Type B pancreatic cell (in vitro differentiated cells): ENCODE measurements at regions not wholly inside any gene's neighbourhood (a gene's known extent, or its start where the extent isn't known, plus 50 kb on each side); places are given as distances from the start of the nearest gene placed in this dataset.

ENCODE experiments used
- DNase-seq: peaks from one replicate; pipeline ENCODE4 v3.0.0; 2021; ENCODE audit warnings: mixed read lengths; ENCODE audit not compliant: unreplicated experiment; ENCODE audit errors: extremely low spot score
- H3K27ac Mint-ChIP-seq: 2 replicates; pipeline ENCODE4 v1.8.0; 2021; ENCODE audit warnings: mild to moderate bottlenecking, mixed read lengths
- H3K27me3 Mint-ChIP-seq: 2 replicates; pipeline ENCODE4 v1.8.0; 2021; ENCODE audit warnings: mixed read lengths
- H3K36me3 Mint-ChIP-seq: 2 replicates; pipeline ENCODE4 v1.8.0; 2021; ENCODE audit warnings: mixed read lengths
- H3K4me1 Mint-ChIP-seq: one replicate; pipeline ENCODE4 v1.8.0; 2021; ENCODE audit warnings: mixed read lengths; ENCODE audit not compliant: unreplicated experiment
- H3K4me3 Mint-ChIP-seq: 2 replicates; pipeline ENCODE4 v1.8.0; 2021; ENCODE audit warnings: mild to moderate bottlenecking, mixed read lengths
- H3K9me3 Mint-ChIP-seq: 2 replicates; pipeline ENCODE4 v1.8.0; 2021; ENCODE audit warnings: mixed read lengths
- TF ChIP-seq, protein P1 (sequence below): fragments of 200-600 bp; sonication (generic); conservative IDR thresholded peaks from 2 replicates; pipeline ENCODE4 v1.5.0; 2021; ENCODE audit warnings: antibody characterized with exemption, mild to moderate bottlenecking

DNA sequence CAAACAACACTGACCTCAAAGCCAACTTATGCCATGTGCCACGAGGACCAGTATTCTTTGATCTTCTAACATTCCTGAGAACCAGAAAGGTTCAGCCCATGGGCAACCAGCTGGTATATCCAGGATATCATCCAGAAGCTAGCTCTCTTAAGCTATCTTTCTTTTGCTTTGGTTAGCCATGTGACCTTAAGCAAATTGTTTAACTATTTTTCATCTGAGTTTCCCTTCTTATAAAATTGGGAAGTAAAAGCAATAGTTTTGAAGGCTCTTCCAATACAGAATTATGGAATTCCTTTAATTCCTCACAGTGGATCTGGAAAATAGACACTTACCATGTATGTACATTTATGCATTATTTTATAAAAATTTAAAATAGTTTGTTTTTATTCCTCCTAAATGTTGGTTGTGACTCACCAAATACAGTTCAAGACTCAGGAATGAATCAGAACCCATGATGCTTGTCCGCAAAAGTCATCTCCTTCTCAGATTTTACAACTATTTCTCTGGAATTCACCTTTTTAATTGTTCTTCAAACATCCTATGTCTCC lies 435.7 kb downstream of the ZEB2 start:
- TF ChIP-seq, protein P1, sequence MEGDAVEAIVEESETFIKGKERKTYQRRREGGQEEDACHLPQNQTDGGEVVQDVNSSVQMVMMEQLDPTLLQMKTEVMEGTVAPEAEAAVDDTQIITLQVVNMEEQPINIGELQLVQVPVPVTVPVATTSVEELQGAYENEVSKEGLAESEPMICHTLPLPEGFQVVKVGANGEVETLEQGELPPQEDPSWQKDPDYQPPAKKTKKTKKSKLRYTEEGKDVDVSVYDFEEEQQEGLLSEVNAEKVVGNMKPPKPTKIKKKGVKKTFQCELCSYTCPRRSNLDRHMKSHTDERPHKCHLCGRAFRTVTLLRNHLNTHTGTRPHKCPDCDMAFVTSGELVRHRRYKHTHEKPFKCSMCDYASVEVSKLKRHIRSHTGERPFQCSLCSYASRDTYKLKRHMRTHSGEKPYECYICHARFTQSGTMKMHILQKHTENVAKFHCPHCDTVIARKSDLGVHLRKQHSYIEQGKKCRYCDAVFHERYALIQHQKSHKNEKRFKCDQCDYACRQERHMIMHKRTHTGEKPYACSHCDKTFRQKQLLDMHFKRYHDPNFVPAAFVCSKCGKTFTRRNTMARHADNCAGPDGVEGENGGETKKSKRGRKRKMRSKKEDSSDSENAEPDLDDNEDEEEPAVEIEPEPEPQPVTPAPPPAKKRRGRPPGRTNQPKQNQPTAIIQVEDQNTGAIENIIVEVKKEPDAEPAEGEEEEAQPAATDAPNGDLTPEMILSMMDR = no peak
- peaks cover 2% of the 10 kb centered on the region for H3K9me3 Mint-ChIP-seq
- DNase-seq = no peak
- H3K36me3 Mint-ChIP-seq = no peaks in the 10 kb centered on the region
- no peaks in the 10 kb centered on the region for H3K27me3 Mint-ChIP-seq
- H3K4me3 Mint-ChIP-seq = no peak overlapping the region
- H3K4me1 Mint-ChIP-seq = no peaks in the 10 kb centered on the region
- H3K27ac Mint-ChIP-seq = no peak overlapping the region

DNA sequence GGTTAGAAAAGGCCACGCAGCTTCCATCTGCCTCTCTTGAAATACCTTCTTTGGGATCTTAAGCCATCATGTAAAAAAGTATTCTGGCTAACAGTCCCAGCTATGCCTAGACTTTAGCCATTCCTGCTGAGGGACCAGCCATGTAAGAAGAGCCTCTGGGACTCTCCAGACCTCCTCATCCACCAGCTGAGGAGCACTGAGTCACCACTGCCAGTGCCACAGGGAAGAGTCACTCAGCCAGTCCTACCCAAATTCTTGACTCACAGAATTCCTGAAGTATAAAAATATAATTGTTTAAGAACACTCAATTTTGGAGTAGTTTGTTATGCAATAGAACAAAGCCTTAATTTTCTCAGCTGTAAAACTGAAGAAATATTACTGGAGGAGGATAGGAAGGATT lies 436.7 kb downstream of the ZEB2 start:
- Mint-ChIP-seq H3K4me3 (no peak overlapping the region), H3K27ac (no peak overlapping the region), H3K9me3 (no peaks in the 10 kb centered on the region), H3K36me3 (no peaks in the 10 kb centered on the region), H3K27me3 (no peaks in the 10 kb centered on the region), H3K4me1 (peaks cover 7% of the 10 kb centered on the region)
- DNase-seq = no peak
- TF ChIP-seq, protein P1 = no peak

DNA sequence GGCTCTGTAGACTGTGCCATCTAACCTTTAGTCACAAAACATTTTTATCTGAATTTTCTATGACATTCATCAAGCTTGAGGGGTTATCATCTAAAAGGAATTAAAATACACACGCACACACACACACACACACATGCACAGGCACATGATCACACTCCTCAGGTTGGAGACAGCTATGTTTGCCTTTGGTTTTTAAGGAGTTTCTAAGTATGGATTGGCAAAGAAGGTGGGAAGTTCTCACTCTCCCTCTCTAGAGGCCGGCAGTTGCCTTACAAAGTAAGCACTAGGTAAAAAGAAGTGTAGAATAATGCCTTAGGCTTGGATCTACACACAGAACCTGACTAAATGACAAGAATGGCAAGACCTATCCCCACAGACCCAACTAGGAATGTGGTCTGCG lies 437.1 kb downstream of the ZEB2 start:
- TF ChIP-seq, protein P1 = no peak
- Mint-ChIP-seq H3K27ac (no peak overlapping the region), H3K4me1 (peaks cover 11% of the 10 kb centered on the region), H3K9me3 (no peaks in the 10 kb centered on the region), H3K27me3 (no peaks in the 10 kb centered on the region), H3K4me3 (no peak overlapping the region), H3K36me3 (no peaks in the 10 kb centered on the region)
- no peak for DNase-seq

DNA sequence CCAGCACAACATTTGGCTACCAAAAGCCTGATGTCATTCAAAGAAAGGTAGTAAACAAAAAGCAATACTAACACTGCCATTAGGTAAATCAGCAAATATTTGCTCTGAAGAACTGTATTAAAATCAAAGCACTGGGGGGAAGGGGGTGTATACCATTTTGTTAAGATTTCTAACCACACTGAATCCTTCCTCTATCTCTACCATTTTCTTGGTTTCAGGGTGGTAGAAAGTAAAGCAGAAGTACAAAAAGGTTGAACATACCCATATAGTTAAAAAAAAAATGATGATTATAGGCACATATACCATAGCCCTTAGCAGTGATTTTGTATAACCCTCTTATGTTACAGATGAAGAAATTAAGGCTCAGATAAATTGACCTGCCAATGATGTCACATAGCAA lies 437.6 kb downstream of the ZEB2 start:
- H3K36me3 Mint-ChIP-seq = no peaks in the 10 kb centered on the region
- peaks cover 12% of the 10 kb centered on the region for H3K4me1 Mint-ChIP-seq
- no peaks in the 10 kb centered on the region for H3K27me3 Mint-ChIP-seq
- DNase-seq = no peak
- H3K4me3 Mint-ChIP-seq = no peak overlapping the region
- no peak overlapping the region for H3K27ac Mint-ChIP-seq
- no peaks in the 10 kb centered on the region for H3K9me3 Mint-ChIP-seq
- TF ChIP-seq, protein P1 = no peak

DNA sequence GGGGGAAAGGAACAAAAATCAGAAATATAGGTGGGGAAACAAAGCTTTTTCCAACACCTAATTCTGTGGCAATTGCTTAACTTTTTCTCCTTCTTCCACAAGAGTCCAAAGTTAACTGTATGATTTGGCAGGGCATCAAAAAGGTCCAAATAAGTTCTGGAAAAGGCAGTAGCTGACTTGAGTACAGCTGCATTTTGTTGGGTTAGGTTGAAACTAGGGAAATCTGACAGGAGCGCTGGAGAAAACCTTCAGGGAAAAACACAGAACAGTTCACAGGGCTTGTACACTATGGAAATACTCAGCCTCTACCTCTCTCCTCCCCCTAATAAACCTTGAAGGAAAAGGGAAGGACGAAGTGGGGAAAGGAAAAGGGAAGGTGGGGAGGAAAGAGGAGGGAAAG lies 438.6 kb downstream of the ZEB2 start:
- Mint-ChIP-seq H3K4me3 (no peak overlapping the region), H3K9me3 (no peaks in the 10 kb centered on the region), H3K4me1 (peaks cover 12% of the 10 kb centered on the region), H3K27ac (no peak overlapping the region), H3K36me3 (no peaks in the 10 kb centered on the region), H3K27me3 (no peaks in the 10 kb centered on the region)
- TF ChIP-seq, protein P1 = no peak
- no peak for DNase-seq

DNA sequence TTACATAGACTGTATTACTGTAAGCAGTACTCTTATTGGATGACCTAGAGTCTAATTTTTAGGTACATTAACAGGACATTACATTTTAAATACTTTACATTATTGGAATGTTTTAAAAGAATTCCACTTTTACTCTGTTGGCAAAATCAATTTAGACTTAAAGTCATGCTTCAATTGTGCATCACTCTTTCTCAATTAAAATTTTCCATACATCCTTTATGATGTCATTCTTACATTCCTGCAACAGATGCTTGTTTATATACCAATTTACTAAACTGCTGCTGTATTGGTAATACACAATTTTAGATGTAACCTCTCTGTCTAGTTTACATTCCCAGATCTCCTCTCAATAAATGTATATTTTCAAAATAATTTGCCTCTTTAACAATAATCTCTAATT lies 440.1 kb downstream of the ZEB2 start:
- H3K27ac Mint-ChIP-seq = no peak overlapping the region
- peaks cover 12% of the 10 kb centered on the region for H3K4me1 Mint-ChIP-seq
- H3K36me3 Mint-ChIP-seq = no peaks in the 10 kb centered on the region
- H3K9me3 Mint-ChIP-seq = no peaks in the 10 kb centered on the region
- TF ChIP-seq, protein P1 = no peak
- no peak overlapping the region for H3K4me3 Mint-ChIP-seq
- DNase-seq = no peak
- H3K27me3 Mint-ChIP-seq = no peaks in the 10 kb centered on the region
